ENCODE measurements at regions not wholly inside any gene's neighbourhood (a gene's known extent, or its start where the extent isn't known, plus 50 kb on each side); places are given as distances from the start of the nearest gene placed in this dataset.

GRCh38 chr5:173507171-173507570 is 109.3 kb downstream of the BOD1 start:
- no peak overlapping the region for H3K27ac ChIP-seq (ENCODE audit: insufficient read depth, low read depth, low read length)
- no peaks in the 10 kb centered on the region for H4K20me1 ChIP-seq (replicated peaks; ENCODE audit: control insufficient read depth, extremely low read depth, insufficient read depth, low read length)
- no peaks in the 10 kb centered on the region for H3K9me1 ChIP-seq (replicated peaks; ENCODE audit: control insufficient read depth, extremely low read depth, insufficient read depth, low read length)
- no peak overlapping the region for H3K4me3 ChIP-seq (replicated peaks in 1 of 3; ENCODE audit: insufficient read depth in 1 of 3, low read depth in 1 of 3, low read length in 3 of 3)
- DNase-seq (ENCODE audit: low read depth, low spot score) (no peak), FAIRE-seq (no peak)
- dilution Hi-C loops (cut with MboI; ENCODE audit: extremely low pct_ligation_motif_present, low sequenced_read_pairs): no loop called here
- ChIA-PET CTCF (interaction anchor here (1.9 kb wide), 1 partner anchor 11 kb away, joined by 4 read pairs; no protein-coding TSS in a partner anchor), POLR2A (no interaction called here)
- intact Hi-C loops (cut with micrococcal nuclease): no loop called here
- no peak overlapping the region for H3K4me2 ChIP-seq (ENCODE audit: insufficient read depth, low read length)
- H3K36me3 ChIP-seq (ENCODE audit: control insufficient read depth in 2 of 2, extremely low read depth in 1 of 2, insufficient read depth in 2 of 2, low read length in 2 of 2): no peaks in the 10 kb centered on the region
- no TSS peak for BruUV-seq (replicated peaks)
- no peaks in the 10 kb centered on the region for H3K27me3 ChIP-seq (ENCODE audit: control insufficient read depth in 2 of 2, insufficient read depth in 2 of 2, low read length in 2 of 2)
- no peak overlapping the region for H3K9ac ChIP-seq (replicated peaks; ENCODE audit: extremely low read depth, insufficient read depth, low read length)
- no peaks in the 10 kb centered on the region for H3K79me2 ChIP-seq (ENCODE audit: control insufficient read depth, insufficient read depth, low read length)
- TF ChIP-seq MAX (IDR thresholded peaks at IDR 0.05; ENCODE audit: insufficient read depth, insufficient read length): no peak
- TF ChIP-seq POLR2AphosphoS5 (IDR thresholded peaks at IDR 0.05; ENCODE audit: insufficient read depth, low read depth, low read length): no peak
- TF ChIP-seq EZH2 (IDR thresholded peaks at IDR 0.05; ENCODE audit: borderline replicate concordance, low read depth, low read length, severe bottlenecking): no peak
- no peak for TF ChIP-seq CTCF (IDR thresholded peaks at IDR 0.05; ENCODE audit: extremely low read depth in 1 of 2, insufficient read depth in 1 of 2, low read depth in 1 of 2, low read length in 2 of 2)
- TF ChIP-seq POLR2A (IDR thresholded peaks at IDR 0.05; ENCODE audit: low read depth, low read length): no peak
- no peak for TF ChIP-seq MYC (IDR thresholded peaks at IDR 0.05; ENCODE audit: low read depth, low read length)
- TF ChIP-seq FOS (IDR thresholded peaks at IDR 0.05; ENCODE audit: borderline replicate concordance, insufficient read depth, low read length): no peak
- TF ChIP-seq GATA2 (IDR thresholded peaks at IDR 0.05; ENCODE audit: insufficient read depth, insufficient read length, low read depth, low read length): no peak
- no peak for TF ChIP-seq JUN (IDR thresholded peaks at IDR 0.05; ENCODE audit: borderline replicate concordance, insufficient read depth, insufficient read length, low read depth)
- H3K9me3 ChIP-seq (replicated peaks; ENCODE audit: control insufficient read depth, insufficient read depth, low read length): no peaks in the 10 kb centered on the region
- H3K4me1 ChIP-seq (ENCODE audit: control insufficient read depth, extremely low read depth, insufficient read depth, low read length): no peaks in the 10 kb centered on the region
- H2AFZ ChIP-seq (ENCODE audit: low read depth, low read length): no peak overlapping the region
